Astrocyte (in vitro differentiated cells and primary cell): ENCODE measurements at regions not wholly inside any gene's neighbourhood (a gene's known extent, or its start where the extent isn't known, plus 50 kb on each side); places are given as distances from the start of the nearest gene placed in this dataset.
"Not testable (repeated sequence)": the region's sequence is repeated elsewhere in the genome, so short reads cannot be mapped to it uniquely, and the experiment has no call there.

Experiments used
- DNase-seq: peaks from one replicate; pipeline ENCODE4 v3.0.0-alpha.2; 2010; ENCODE audit warnings: low read depth
- FAIRE-seq: peaks from 2 replicates; lab custom pipeline; 2011; peaks lifted over from hg19 to GRCh38; lab: Jason Lieb, UNC
- H2AFZ ChIP-seq: 2 replicates; pipeline ENCODE4 v1.6.0; 2012; ENCODE audit warnings: low read depth, low read length, inconsistent platforms
- H3K27ac ChIP-seq: 2 replicates; pipeline ENCODE4 v1.5.1; 2011; ENCODE audit warnings: low read depth, low read length, inconsistent platforms
- H3K27me3 ChIP-seq: 2 replicates; pipeline ENCODE4 v1.6.0; 2011; ENCODE audit warnings: low read length, inconsistent platforms; ENCODE audit not compliant: insufficient read depth
- H3K36me3 ChIP-seq: 2 replicates; pipeline ENCODE4 v1.5.1; 2011; ENCODE audit warnings: low read length, inconsistent platforms; ENCODE audit not compliant: insufficient read depth
- H3K4me1 ChIP-seq: 2 replicates; pipeline ENCODE4 v1.5.1; 2011; ENCODE audit warnings: low read length, inconsistent platforms; ENCODE audit not compliant: insufficient read depth
- H3K4me2 ChIP-seq: 2 replicates; pipeline ENCODE4 v1.6.0; 2012; ENCODE audit warnings: low read length, inconsistent platforms
- H3K4me3 ChIP-seq: 2 replicates; pipeline ENCODE4 v1.5.1; 2011; ENCODE audit warnings: low read depth, mild to moderate bottlenecking, low read length, inconsistent platforms; ENCODE audit not compliant: insufficient read depth
- H3K79me2 ChIP-seq: 2 replicates; pipeline ENCODE4 v1.6.0; 2012; ENCODE audit warnings: mild to moderate bottlenecking, low read length, inconsistent platforms; ENCODE audit not compliant: insufficient read depth
- H3K9ac ChIP-seq: 2 replicates; pipeline ENCODE4 v1.6.0; 2012; ENCODE audit warnings: mild to moderate bottlenecking, low read length, inconsistent platforms
- H3K9me3 ChIP-seq: 2 replicates; pipeline ENCODE4 v1.5.1; 2012; ENCODE audit warnings: low read depth, mild to moderate bottlenecking, low read length, inconsistent platforms; ENCODE audit not compliant: insufficient read depth
- H4K20me1 ChIP-seq: 2 replicates; pipeline ENCODE4 v1.6.0; 2012; ENCODE audit warnings: low read length, inconsistent platforms; ENCODE audit not compliant: insufficient read depth
- H3K27ac Mint-ChIP-seq: one replicate; pipeline ENCODE4 v1.8.0; 2021; ENCODE audit warnings: mild to moderate bottlenecking, mixed read lengths; ENCODE audit not compliant: unreplicated experiment
- H3K27me3 Mint-ChIP-seq: one replicate; pipeline ENCODE4 v1.8.0; 2021; ENCODE audit warnings: low read depth, mixed read lengths; ENCODE audit not compliant: unreplicated experiment
- H3K36me3 Mint-ChIP-seq: one replicate; pipeline ENCODE4 v1.8.0; 2021; ENCODE audit warnings: low read depth, mixed read lengths; ENCODE audit not compliant: unreplicated experiment
- H3K4me1 Mint-ChIP-seq: one replicate; pipeline ENCODE4 v1.8.0; 2021; ENCODE audit warnings: low read depth, mixed read lengths; ENCODE audit not compliant: unreplicated experiment
- H3K4me3 Mint-ChIP-seq: one replicate; pipeline ENCODE4 v1.8.0; 2021; ENCODE audit warnings: mild to moderate bottlenecking, moderate library complexity, mixed read lengths; ENCODE audit not compliant: unreplicated experiment
- H3K9me3 Mint-ChIP-seq: one replicate; pipeline ENCODE4 v1.8.0; 2021; ENCODE audit warnings: mild to moderate bottlenecking, mixed read lengths; ENCODE audit not compliant: unreplicated experiment
- CTCF ChIP-seq: IDR thresholded peaks from 2 replicates; pipeline ENCODE4 v1.5.1; 2011; ENCODE audit warnings: low read depth, mild to moderate bottlenecking, inconsistent platforms, low read length, moderate library complexity; ENCODE audit not compliant: insufficient read depth
- EZH2 ChIP-seq: IDR thresholded peaks from 2 replicates; pipeline ENCODE4 v1.6.1; 2012; ENCODE audit warnings: mild to moderate bottlenecking, low read length, inconsistent platforms; ENCODE audit not compliant: insufficient read depth

- H3K9me3 Mint-ChIP-seq = no peaks in the 10 kb centered on the region
- no peak for FAIRE-seq
Observed at GRCh38 chr3:76525726-76526125, 514.2 kb upstream of the ROBO2 start.

GRCh38 chr3:76527773-76528172 is 512.1 kb upstream of the ROBO2 start:
- Mint-ChIP-seq H3K27ac (no peak overlapping the region), H3K4me3 (no peak overlapping the region), H3K36me3 (no peaks in the 10 kb centered on the region), H3K9me3 (no peaks in the 10 kb centered on the region), H3K4me1 (peaks cover 5% of the 10 kb centered on the region), H3K27me3 (no peaks in the 10 kb centered on the region)
- no peak for FAIRE-seq
- Histone ChIP-seq H3K4me2 (no peak overlapping the region), H3K27me3 (no peaks in the 10 kb centered on the region), H2AFZ (no peak overlapping the region), H3K4me1 (no peaks in the 10 kb centered on the region), H3K9me3 (no peaks in the 10 kb centered on the region), H3K4me3 (no peak overlapping the region), H3K9ac (no peak overlapping the region), H4K20me1 (no peaks in the 10 kb centered on the region), H3K27ac (no peak overlapping the region), H3K36me3 (no peaks in the 10 kb centered on the region), H3K79me2 (no peaks in the 10 kb centered on the region)
- TF ChIP-seq CTCF = no peak
- TF ChIP-seq EZH2 = no peak
- DNase-seq = no peak

More at GRCh38 chr3:76525726-76526125, 514.2 kb upstream of the ROBO2 start:
- Histone ChIP-seq H3K27me3 (no peaks in the 10 kb centered on the region), H2AFZ (no peak overlapping the region), H3K9ac (no peak overlapping the region), H3K9me3 (no peaks in the 10 kb centered on the region), H4K20me1 (no peaks in the 10 kb centered on the region), H3K4me1 (no peaks in the 10 kb centered on the region), H3K4me2 (no peak overlapping the region), H3K79me2 (no peaks in the 10 kb centered on the region), H3K27ac (no peak overlapping the region), H3K4me3 (no peak overlapping the region), H3K36me3 (no peaks in the 10 kb centered on the region)
- H3K27me3 Mint-ChIP-seq = no peaks in the 10 kb centered on the region
- H3K4me3 Mint-ChIP-seq = no peak overlapping the region
- no peak overlapping the region for H3K27ac Mint-ChIP-seq
- TF ChIP-seq CTCF (no peak), EZH2 (no peak)
- no peaks in the 10 kb centered on the region for H3K36me3 Mint-ChIP-seq
- DNase-seq = no peak
- peaks cover 2% of the 10 kb centered on the region for H3K4me1 Mint-ChIP-seq

GRCh38 chr3:76532158-76532822 is 507.6 kb upstream of the ROBO2 start:
- Mint-ChIP-seq H3K4me1 (peaks cover 16% of the 10 kb centered on the region), H3K27ac (no peak overlapping the region), H3K27me3 (peaks cover 2% of the 10 kb centered on the region), H3K36me3 (no peaks in the 10 kb centered on the region), H3K4me3 (no peak overlapping the region), H3K9me3 (peaks cover 5% of the 10 kb centered on the region)
- Histone ChIP-seq H3K27me3 (no peaks in the 10 kb centered on the region), H3K79me2 (no peaks in the 10 kb centered on the region), H3K27ac (no peak overlapping the region), H3K9me3 (no peaks in the 10 kb centered on the region), H2AFZ (no peak overlapping the region), H3K4me3 (no peak overlapping the region), H3K9ac (no peak overlapping the region), H4K20me1 (no peaks in the 10 kb centered on the region), H3K36me3 (no peaks in the 10 kb centered on the region), H3K4me2 (no peak overlapping the region), H3K4me1 (no peaks in the 10 kb centered on the region)
- DNase-seq (no peak), FAIRE-seq (no peak)
- no peak for TF ChIP-seq CTCF

GRCh38 chr3:76533710-76534109 is 506.2 kb upstream of the ROBO2 start:
- not testable (repeated sequence) for H3K9me3 Mint-ChIP-seq

More at GRCh38 chr3:76533710-76534109, 506.2 kb upstream of the ROBO2 start:
- H3K4me2 ChIP-seq, H3K27me3 Mint-ChIP-seq, H3K9ac ChIP-seq, H2AFZ ChIP-seq, H4K20me1 ChIP-seq, H3K27me3 ChIP-seq, H3K36me3 Mint-ChIP-seq, FAIRE-seq, H3K27ac ChIP-seq, H3K4me3 ChIP-seq, DNase-seq, H3K4me1 ChIP-seq, H3K9me3 ChIP-seq, H3K4me3 Mint-ChIP-seq, H3K27ac Mint-ChIP-seq, H3K79me2 ChIP-seq, H3K36me3 ChIP-seq: not testable (repeated sequence)
- peaks cover 16% of the 10 kb centered on the region for H3K4me1 Mint-ChIP-seq
